ENCODE measurements at regions not wholly inside any gene's neighbourhood (a gene's known extent, or its start where the extent isn't known, plus 50 kb on each side); places are given as distances from the start of the nearest gene placed in this dataset.

DNA sequence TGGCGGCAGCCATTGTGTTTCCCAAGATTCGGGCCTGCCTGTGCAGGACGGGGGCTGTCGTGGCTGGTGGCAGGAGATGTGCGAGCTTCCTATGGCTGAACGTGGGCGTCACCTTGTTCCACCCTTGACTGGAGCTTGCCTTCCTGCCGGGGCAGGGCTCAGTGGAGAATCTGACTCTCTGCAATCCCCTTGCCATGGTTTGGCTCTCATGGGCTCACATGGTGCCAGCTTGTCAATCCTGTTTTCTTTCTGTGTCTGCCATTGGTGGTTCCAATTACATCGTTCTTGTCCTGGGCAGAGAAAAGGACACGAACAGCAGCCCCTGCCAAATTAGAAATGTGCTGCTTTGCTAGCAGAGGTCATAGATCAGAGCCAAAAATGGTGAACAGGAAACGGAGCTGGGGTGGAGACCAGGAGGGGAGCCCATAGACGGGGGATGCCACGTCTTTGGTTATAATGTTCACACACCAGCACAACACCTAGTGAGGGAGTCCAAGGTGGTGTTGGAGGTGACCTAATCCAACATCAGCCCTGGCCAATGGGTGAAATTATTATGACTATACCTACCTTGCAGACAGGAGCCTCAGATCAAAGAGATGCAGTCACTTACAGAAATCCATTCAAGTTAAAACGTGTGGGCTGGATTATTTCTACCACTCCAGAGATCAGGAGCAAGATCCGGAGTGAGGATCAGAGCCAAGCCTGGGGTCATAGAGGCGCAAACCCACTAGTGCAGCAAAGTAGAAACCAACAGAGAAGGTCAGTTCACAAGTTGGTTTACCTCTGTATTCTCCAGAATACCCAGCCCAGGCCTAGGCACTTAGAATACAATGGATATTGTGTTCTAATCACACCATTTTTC, 253.1 kb downstream of the SIPA1L2 start:
- Histone ChIP-seq H2BK120ac (ENCODE audit: low read depth, low read length, poor library complexity, severe bottlenecking) (no peak overlapping the region), H3K79me1 (ENCODE audit: insufficient read depth, low read depth, low read length, poor library complexity, severe bottlenecking) (no peaks in the 10 kb centered on the region), H3K9ac (ENCODE audit: extremely low read depth, insufficient read length, low read length) (no peak overlapping the region), H4K20me1 (ENCODE audit: control insufficient read depth, insufficient read depth, insufficient read length) (no peaks in the 10 kb centered on the region), H4K91ac (ENCODE audit: insufficient read length, low read depth, low read length) (no peak overlapping the region), H2BK15ac (ENCODE audit: low read depth, low read length) (no peak overlapping the region), H3K14ac (ENCODE audit: insufficient read depth, low read length) (no peak overlapping the region), H3K4me1 (ENCODE audit: insufficient read depth, low read length) (0 out of 2 replicates have a peak, but pooled peaks cover 3% of the 10 kb centered on the region), H3K27ac (ENCODE audit: insufficient read length, low read depth, low read length) (no peak overlapping the region), H2BK12ac (ENCODE audit: insufficient read length, low read depth, low read length) (no peak overlapping the region), H3T11ph (ENCODE audit: low read length) (no peak overlapping the region), H3K56ac (ENCODE audit: insufficient read length, low read depth, low read length) (no peak overlapping the region), H2AK5ac (ENCODE audit: insufficient read length, low read length) (no peak overlapping the region), H3K4ac (ENCODE audit: low read depth, low read length) (no peak overlapping the region), H2BK20ac (ENCODE audit: low read depth, low read length, poor library complexity, severe bottlenecking) (no peak overlapping the region), H3K79me2 (ENCODE audit: insufficient read depth, low read length) (no peaks in the 10 kb centered on the region), H2AFZ (ENCODE audit: low read length) (no peak overlapping the region), H2BK5ac (ENCODE audit: insufficient read length, low read length) (no peak overlapping the region), H3K18ac (ENCODE audit: insufficient read length, low read depth, low read length) (no peak overlapping the region), H3K4me2 (ENCODE audit: insufficient read depth, insufficient read length, low read length) (no peak overlapping the region), H3K23ac (ENCODE audit: insufficient read length, low read depth, low read length) (no peak overlapping the region), H4K5ac (ENCODE audit: insufficient read length, low read depth, low read length) (no peak overlapping the region), H3K9me3 (ENCODE audit: control insufficient read depth, low read depth, low read length) (no peaks in the 10 kb centered on the region), H3K23me2 (ENCODE audit: insufficient read length, low read depth, low read length, poor library complexity, severe bottlenecking) (no peaks in the 10 kb centered on the region), H3K27me3 (ENCODE audit: insufficient read depth, low read length) (no peaks in the 10 kb centered on the region), H4K8ac (replicated peaks; ENCODE audit: insufficient read length, low read depth, low read length) (no peak overlapping the region)
- Mint-ChIP-seq H3K27me3 (ENCODE audit: low read depth) (peaks cover 12% of the 10 kb centered on the region), H3K36me3 (ENCODE audit: insufficient read depth in 1 of 3, low read depth in 3 of 3) (no peaks in the 10 kb centered on the region), H3K4me1 (peaks cover 16 to 19% of the 10 kb centered on the region in 2 experiments), H3K9me3 (peaks cover 0 to 3% of the 10 kb centered on the region in 2 experiments; a peak in 1 of 5 replicates), H3K27ac (no peak overlapping the region), H3K4me3 (no peak overlapping the region)
- TF ChIP-seq, protein P1, sequence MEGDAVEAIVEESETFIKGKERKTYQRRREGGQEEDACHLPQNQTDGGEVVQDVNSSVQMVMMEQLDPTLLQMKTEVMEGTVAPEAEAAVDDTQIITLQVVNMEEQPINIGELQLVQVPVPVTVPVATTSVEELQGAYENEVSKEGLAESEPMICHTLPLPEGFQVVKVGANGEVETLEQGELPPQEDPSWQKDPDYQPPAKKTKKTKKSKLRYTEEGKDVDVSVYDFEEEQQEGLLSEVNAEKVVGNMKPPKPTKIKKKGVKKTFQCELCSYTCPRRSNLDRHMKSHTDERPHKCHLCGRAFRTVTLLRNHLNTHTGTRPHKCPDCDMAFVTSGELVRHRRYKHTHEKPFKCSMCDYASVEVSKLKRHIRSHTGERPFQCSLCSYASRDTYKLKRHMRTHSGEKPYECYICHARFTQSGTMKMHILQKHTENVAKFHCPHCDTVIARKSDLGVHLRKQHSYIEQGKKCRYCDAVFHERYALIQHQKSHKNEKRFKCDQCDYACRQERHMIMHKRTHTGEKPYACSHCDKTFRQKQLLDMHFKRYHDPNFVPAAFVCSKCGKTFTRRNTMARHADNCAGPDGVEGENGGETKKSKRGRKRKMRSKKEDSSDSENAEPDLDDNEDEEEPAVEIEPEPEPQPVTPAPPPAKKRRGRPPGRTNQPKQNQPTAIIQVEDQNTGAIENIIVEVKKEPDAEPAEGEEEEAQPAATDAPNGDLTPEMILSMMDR (conservative IDR thresholded peaks at IDR 0.05): no peak
- DNase-seq: no peak
- no CpG with 5 or more reads among the region's 16 CpGs for WGBS (ENCODE audit: extremely low coverage, insufficient read length, low lambda C conversion rate)
